HG03139 (cell line): ENCODE measurements at regions not wholly inside any gene's neighbourhood (a gene's known extent, or its start where the extent isn't known, plus 50 kb on each side); places are given as distances from the start of the nearest gene placed in this dataset.

ENCODE experiments used
- ATAC-seq: cut with Tn5 transposase; IDR thresholded peaks from one replicate; pipeline ENCODE4 v1.9.1; 2021; ENCODE audit not compliant: unreplicated experiment

DNA sequence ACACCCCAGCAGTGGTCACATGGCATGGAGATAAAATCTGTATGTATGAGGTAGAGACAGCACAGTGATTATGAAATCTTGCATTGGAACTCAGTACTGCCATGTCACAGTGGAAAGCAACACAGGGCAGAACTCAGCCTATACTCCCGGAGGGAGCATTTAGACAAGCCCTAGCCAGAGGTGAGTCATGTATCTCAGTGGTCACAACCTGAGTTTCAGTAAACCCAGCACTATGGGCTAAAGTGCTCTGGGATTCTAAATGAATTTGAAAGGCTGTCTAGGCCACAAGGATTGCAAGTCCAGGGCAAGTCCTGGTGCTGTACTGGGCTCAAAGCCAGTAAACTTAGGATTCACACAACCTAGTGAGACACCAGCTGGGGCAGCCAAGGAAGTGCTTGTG, 1717.1 kb upstream of the RAG2 start:
- no peak for ATAC-seq

DNA sequence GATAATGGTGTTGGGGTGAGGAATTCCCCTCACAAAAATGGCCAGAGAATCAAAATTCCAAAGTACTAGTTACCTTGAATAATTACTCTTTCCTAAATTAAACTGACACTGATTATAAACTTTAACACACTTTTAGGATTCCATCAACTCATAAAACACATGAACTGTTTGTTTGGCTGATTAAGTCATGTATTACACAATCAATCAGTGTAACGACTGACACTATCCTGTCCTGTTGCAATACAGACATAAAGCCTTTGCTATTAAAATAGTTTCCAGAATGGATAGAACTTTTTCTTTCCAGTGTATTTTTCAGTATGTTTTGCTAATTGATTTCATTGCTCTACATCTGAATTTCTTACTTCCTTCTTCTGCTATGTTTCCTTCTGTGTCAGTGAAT, 1709.4 kb upstream of the RAG2 start:
- no peak for ATAC-seq

DNA sequence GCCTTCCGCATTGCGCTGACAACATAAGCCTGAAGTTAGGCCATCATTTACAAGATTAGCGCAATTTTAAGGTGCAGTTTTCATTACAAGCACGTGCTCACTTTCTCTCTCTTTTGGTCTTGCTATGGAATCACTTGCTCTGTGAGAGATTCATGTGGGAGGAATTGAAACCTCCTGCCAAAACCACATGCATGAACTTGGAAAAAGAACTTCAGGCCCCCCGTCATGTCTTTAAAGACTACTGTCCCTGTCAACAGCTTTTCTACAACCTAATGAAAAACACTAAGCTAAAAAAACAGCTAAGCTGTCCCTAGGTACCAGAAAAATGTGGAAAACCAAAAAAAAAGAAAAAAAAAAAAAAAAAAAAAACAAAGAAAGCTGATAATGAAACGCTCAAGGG, 1707.6 kb upstream of the RAG2 start:
- ATAC-seq: no peak

DNA sequence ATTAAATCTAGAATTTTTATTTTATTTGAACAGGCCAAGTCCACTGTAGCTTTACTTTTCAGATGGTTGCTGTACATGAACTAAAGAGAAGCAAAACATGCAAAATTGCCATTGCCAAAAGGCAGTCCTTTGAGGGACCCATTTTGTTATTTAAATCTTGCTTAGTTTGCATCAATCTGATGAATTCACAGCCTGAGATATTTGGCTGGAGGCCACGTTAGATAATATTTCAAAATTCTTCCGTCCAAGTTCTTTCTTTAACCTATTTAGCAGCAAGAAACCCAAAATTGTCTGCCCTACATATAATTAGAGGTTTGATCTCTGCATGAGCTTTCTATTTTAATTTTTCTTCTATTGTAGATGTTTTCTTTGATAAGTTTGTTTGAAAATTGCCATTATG, 1706.9 kb upstream of the RAG2 start:
- ATAC-seq: no peak

DNA sequence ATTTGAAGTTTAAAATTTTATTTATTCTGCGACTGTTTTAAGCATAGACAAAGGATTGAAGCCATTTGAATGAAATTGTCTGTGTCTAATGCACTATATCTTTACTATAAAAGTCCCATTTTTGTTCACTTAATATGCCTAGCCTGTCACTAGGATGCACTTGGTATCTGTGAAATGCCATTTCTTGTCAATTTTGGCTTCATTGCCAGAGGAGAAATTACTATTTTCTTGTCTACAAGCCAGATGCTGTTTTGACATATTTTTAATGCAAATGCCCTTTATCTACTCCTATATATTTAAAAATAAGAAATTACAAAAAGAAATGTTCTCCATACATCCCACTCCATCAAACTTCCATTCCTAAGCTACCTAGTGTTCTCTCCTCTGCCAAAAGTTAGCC, 1704.5 kb upstream of the RAG2 start:
- no peak for ATAC-seq

DNA sequence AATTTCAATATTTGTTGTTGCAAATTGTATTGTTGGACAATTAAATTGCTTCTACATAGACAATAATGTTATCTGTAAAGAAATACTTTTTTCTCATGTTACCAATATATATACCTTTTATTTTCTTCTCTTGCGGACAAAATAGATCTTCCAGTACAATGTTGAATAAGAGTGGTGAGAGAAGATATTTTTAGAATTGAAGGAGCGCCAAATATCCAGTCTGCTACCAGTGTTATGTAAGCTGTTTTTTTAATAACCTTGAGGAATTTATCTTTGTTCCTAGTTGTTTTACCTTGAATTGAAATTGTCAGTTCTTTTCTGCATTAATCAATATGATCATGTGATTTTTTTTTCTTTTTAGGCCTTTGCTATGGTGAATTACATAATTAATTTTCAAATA, 1702.5 kb upstream of the RAG2 start:
- ATAC-seq: no peak

DNA sequence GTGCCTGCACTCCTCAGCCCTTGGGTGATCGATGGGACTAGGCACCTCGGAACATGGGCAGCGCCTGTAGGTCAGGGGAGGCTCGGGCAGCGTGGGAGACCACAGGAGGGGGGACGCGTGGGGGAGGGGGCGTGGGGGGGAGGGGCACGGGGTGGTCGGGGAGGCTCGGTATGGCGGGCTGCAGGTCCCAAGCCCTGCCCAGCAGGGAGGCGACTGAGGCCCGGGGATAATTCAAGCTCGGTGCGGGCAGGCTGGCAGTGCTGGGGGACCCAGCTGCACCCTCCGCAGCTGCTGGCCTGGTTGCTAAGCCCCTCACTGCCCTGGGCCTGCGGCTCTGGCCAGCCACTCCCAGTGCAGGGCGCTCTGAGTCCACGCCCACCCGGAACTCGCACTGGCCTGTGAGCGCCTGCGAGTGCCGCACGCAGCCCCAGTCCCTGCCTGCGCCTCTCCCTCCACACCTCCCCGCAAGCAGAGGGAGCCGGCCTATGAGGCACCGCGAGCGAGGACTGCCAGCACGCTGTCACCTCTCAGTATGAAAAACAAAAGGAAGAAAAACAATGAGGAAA, 1698.3 kb upstream of the RAG2 start:
- no peak for ATAC-seq

DNA sequence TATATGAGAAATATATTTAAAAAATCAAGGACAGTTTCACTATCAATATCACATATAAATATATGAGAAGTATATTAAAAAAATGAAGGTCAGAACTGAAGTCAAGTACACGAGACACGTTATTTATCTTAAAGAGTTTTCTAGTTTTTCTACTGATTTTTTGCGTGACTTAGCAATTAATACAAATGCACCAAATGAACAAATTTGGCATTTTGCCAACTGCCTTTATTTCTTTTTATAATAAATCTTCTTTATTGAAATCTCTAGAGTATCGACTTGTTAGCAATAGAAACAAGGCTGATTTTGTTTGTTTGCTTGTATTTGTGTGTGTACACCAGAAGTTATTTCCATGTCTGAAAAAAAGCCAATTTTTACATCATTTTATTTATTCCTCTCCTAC, 1684.7 kb upstream of the RAG2 start:
- ATAC-seq: no peak

DNA sequence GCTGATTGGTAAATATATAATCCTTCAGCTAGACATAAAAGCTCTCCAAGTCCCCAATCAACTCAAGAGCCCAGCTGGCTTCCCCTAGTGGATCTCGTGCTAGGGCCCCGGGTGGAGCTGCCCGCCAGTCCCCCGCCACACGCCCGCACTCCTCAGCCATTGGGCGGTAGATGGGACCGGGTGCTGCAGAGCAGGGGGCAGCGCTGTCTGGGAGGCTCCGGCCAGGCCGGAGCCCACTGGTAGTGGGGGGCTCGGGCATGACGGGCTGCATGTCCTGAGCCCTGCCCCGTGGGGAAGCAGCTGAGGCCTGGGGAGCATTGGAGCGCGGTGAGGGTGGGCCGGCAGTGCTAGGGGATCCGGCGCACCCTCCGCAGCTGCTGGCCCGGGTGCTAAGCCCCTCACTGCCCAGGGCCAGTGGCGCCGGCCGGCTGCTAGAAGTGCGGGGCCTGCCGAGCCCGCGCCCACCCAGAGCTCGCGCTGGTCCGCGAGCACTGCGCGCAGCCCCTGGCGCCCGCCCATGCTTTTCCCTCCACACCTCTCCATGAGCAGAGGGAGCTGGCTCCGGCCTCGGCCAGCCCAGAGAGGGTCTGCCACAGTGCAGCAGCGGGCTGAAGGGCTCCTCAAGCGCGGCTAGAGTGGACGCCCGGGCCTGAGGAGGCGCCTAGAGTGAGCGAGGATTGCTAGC, 1680.6 kb upstream of the RAG2 start:
- ATAC-seq: no peak

DNA sequence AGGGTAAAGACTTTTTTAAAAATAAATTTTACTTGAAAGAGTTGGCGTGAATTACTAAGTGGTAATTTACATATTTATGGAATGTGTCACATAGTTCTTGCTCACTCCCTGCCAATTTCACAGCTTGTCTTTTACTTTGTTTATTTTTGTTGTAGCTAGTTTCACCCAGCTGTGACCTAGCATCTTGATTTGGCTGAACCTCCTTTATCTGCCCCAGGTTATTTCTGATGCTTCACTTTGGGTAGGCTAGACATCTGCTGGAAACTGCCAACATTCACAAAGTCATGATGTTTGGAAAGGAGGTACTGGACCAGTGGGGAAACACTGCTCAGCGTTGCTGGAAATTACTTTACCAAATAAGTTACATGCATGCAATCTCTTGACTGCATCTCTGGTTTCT, 1676.0 kb upstream of the RAG2 start:
- no peak for ATAC-seq

DNA sequence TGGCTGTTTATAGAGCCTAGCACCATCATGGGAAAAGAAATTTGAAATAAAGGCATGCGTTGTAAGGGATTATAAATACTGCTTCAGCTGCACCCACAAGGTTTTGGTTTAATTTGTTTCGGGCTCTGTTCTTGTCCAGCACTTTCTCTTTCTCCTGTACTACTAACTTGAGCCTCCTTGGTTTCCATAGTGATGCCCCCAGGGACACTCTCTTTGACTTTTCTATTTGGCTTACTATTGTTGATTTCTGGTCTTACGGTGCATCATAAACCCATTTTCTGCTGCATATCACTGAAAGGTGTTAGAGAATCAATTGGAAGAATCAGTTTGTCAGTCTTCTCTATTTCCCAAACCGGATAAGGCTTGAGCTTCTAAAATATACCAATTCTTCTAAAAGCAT, 1674.3 kb upstream of the RAG2 start:
- ATAC-seq: no peak

DNA sequence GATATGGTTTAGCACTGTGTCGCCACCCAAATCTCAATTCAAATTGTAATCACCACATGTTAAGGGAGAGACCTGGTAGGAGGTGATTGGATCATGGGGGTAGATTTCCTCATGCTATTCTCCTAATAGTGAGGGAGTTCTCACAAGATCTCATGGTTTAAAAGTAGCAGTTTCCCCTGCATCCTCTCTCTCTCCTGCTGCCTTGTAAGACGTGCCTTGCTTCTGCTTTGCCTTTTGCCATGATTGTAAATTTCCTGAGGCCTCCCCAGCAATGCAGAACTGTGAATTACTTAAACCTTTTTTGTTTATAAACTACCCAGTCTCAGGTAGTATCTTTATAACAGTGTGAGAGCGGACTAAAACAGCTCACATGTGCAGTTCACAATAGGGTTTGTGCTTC, 1668.7 kb upstream of the RAG2 start:
- ATAC-seq: no peak

DNA sequence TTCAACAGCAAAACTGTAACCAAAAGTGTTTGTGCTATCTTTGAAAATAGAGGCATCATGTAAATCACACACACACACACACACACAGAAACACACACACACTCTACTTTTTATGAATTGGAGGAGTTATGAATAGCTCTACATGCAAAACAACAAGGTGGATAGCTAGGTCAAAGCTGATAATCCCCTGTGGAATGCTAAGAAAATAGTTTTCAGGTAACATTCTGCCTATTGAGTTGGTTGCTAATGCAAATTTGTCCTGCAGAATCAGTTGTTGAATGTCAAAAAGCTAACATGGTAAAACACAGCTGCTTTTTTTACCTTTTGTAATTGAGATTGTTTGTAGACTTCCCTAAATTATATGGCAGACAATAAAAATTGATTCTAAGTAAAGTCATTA, 1658.4 kb upstream of the RAG2 start:
- ATAC-seq: no peak

DNA sequence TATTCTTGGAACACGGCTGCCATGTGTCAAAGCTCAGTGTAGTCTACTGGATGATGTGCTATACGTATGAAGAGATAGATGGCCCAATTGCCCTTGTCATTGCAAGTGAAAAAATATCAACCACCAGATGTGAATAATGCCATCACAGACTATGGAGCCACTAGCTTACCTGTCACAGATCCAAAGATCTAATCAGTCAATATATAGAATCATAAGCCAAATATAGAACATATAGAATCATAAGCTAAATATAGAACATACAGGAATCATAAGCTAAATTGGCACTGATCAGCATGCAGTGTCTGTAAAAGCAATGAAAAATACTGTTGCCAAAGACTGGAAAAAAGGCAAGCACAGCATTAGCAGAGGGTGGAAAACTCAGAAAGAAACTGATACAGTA, 1656.9 kb upstream of the RAG2 start:
- ATAC-seq: no peak

DNA sequence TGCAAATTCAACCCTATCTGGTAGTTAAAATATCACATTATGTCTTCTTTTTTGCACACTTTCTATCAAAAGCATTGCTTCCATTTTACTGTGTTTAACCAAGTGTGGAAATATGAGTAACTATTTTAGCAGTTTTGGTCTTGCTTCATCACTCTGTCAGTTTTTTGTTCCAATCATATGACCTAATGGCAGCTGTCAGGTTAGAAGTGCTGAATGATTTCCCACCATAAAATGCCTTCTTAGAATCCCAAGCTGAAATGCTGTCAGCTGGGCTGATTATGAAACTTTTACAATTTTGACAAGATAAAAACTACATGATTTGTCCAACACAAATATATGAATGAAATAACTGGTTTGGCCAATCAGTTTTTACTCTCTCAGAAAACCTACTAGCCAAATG, 1654.6 kb upstream of the RAG2 start:
- no peak for ATAC-seq

DNA sequence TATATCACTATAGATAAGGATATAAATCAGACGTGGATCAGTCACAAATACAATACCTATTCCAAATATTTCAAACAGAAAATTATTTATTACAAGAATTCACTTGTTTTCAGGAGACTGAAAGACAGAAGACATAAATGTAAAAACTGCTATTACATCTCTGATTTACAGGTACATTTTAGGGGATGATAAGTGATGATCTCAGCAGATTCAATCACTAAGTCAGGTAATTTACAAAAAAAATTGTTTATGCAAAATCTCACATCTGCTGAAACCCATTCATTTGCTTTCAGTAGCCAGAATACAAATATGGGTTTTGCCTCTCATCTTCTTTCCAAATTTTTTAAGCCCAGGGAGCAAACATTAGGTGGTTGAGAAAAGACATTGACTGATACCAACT, 1648.4 kb upstream of the RAG2 start:
- ATAC-seq: no peak

DNA sequence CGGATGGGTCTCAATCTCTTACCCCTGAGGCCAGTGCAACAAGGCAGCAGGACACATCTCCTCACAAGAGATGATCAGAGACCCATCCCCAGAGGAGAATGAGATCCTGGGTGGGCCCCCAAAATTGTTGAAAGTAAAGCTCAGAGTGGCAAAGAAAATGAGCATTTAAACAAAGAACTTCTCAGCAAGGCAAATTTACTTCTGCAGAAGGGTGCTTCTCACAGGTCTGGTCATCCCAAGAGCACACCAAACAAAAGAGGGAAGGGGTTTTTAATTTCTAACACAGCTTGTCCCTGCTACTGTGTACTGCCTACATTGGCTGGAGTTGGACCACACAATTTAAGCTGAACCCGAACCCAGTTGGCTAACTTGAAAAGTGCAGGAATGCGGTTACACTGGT, 1628.6 kb upstream of the RAG2 start:
- ATAC-seq: no peak

DNA sequence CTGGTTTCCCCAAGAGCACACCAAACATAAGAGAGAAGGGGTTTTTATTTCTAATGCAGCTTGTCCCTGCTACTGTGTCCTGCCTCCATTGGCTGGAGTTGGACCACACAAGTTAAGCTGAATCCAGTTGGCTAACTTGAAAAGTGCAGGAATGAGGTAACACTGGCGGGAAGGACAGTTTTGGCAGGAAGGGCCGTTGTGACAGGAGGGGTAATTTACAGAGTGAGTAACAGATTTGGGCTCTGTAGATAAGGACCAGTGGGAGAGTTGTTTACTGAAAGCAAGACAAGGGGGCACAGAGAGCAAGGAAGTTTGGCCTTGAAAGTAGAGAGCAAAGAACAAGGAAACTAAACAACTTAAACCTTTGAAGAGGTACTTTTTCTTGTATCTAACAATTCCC, 1623.3 kb upstream of the RAG2 start:
- ATAC-seq: no peak

DNA sequence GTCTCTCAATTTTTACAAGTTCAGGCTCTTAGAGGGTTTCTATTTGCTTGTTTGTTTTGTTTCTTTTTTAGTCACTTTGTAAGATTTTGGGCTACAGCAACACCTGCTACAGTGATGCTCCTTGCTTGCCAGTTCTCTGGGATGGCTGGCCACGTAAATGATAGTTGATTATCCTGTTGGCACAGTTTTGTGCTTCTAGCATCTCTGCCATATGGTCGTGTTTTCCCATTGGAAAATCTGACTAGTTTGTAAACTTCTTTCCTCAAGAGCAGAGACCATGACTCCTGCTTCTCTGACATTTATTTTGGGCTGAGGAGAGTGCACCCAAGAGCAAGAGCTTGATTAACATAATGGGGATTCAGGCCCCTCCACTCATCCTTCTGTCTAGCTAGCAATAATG, 1621.6 kb upstream of the RAG2 start:
- no peak for ATAC-seq

DNA sequence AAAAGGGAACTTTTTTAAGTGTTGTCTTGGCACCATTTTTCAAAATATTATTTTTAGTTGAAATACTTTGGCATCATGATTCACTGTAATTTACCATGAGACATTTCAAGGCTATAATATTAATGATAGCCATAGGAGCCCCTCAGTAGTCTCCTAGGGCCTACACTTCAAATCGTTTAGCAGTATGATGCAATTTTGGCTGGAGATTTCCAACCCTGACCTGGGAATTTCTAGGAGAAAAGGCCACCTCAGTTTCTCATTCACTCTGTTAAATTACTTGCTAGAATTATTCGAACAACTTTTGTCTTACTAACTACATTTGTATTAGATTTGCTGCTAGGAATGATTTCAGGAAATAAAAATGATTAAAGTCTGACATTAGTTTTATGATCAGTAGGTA, 1610.9 kb upstream of the RAG2 start:
- no peak for ATAC-seq

DNA sequence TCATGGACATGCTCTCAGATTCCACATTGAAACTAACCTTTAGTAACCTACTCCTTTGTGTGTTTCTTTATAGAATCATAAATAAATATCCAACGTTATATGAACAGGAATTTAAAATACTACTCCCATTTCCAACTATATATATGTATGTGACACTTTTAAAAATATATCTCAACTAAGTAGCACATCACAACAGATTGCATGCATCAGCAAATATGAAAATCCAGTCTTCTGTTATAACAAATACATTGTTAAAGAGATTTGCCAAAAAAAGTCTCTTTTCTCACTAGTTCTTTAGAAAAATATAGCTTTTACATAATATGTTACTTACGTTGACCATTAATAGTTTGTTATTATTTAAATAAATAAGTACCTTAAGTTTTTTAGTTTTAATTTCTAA, 1608.6 kb upstream of the RAG2 start:
- ATAC-seq: no peak

DNA sequence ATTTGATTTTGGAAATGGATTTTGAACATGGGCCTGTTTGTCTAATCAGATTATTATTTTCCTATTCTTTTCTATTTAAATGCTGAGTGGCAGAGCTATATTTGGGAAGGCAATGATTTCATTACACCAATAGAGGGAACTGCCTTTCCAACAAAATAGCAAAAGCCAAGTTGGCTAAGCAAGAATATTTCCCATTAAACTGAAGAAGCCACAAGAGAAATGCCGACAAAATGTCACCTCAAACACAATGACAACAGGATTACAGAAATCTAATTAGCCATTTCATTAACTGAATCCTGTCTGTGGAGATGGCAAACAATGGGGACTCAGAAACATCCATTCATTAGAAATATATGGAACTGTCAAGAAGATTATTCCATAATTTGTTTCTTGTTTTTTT, 1593.1 kb upstream of the RAG2 start:
- no peak for ATAC-seq

DNA sequence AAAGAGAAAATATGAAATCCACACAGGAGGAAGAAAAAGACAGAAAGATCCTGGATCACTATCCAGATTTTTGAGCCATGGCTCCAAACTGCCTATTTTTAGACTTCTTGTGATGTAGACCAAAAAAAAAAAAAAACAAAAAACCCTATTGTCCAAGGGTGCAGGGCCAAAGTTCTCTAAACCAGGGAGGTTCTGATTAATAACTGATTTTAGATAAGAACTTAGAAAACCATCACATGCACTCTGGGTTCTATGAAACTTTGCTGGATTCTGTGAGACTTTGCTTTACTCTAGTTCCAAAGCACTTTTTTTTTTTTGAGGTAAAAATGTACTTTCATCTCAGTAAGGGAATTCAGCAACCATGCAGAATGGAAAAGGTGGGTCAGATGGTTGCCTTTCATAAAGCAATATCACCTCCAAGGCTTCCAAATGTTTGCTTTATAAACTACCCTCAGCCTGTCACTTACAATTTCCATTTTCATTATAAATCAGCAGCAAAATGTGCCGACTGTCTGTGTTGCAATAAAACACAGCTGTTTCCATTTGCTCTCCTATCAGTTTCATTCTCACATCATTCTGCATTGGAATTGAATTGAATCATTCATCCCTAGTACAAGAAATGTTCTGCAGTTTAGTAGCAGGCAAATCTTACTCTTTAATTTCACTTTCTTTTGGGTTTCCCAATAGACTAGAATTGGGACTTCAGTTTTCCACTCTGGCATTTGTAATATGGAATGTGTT, 1584.3 kb upstream of the RAG2 start:
- ATAC-seq: no peak
